Skin epidermis (tissue), 12 donors: ENCODE measurements at regions not wholly inside any gene's neighbourhood (a gene's known extent, or its start where the extent isn't known, plus 50 kb on each side); places are given as distances from the start of the nearest gene placed in this dataset.
"Not testable (repeated sequence)": the region's sequence is repeated elsewhere in the genome, so short reads cannot be mapped to it uniquely, and the experiment has no call there.

Experiments used
- H3K27ac ChIP-seq, 21 experiments: fragments of 200-600 bp; sonication (generic) in 11 of 21; one replicate each; pipeline ENCODE4 v1.5.0; 2020; ENCODE audit warnings: mild to moderate bottlenecking in 3 of 21, inconsistent platforms in 2 of 21, moderate library complexity in 2 of 21
- H3K4me3 ChIP-seq, 7 experiments: fragments of 200-600 bp; sonication (generic) in 2 of 7; one replicate each; pipeline ENCODE4 v1.5.0; 2020; ENCODE audit warnings: inconsistent platforms in 2 of 7, mild to moderate bottlenecking in 2 of 7, moderate library complexity in 1 of 7

DNA sequence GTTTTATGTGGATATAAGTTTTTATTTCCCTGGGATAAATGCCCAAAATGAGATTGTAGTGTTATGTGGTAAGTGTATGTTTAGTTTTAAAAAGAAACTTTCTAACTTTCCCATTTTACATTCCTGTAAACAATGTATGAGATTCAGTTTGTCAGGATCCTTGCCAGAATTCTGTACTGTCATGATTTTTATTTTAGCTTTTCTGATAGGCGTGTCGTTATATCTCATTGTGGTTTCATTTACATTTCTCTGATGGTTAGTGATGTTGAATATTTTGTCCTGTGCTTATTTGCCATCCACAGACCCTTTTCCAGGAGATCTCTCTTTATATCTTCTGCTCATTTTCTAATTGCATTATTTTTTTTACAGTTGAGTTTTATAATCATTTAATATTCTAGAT, 245.6 kb upstream of the CDH2 start:
- Histone ChIP-seq H3K4me3 (no peak overlapping the region), H3K27ac (no peak overlapping the region)

DNA sequence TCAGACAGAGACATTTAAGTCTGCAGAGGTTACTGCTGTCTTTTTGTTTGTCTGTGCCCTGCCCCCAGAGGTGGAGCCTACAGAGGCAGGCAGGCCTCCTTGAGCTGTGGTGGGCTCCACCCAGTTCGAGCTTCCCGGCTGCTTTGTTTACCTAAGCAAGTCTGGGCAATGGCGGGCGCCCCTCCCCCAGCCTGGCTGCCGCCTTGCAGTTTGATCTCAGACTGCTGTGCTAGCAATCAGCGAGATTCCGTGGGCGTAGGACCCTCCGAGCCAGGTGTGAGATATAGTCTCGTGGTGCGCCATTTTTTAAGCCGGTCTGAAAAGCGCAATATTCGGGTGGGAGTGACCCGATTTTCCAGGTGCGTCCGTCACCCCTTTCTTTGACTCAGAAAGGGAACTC, 245.0 kb upstream of the CDH2 start:
- not testable (repeated sequence) for H3K27ac ChIP-seq, H3K4me3 ChIP-seq

DNA sequence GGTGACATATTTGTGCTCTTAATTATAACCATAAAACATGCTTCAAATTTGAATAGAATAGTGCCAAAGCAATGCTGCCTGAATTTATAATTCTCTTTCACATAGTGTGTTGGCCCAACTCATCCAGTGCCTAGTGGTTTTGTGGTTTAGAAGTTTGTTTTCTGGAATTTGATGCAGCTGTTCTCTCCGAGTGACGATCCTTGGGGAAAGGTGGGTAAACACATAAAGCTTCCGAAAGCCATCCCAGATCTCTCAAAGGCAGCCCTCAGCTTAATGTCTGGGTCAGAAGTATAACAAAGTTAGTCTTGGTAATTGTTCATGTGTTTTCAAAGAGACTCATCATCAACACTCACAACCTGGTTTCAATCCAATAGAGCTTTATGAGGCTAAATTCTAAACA, 235.6 kb upstream of the CDH2 start:
- H3K27ac ChIP-seq, result no peak overlapping the region
- no peak overlapping the region for H3K4me3 ChIP-seq

DNA sequence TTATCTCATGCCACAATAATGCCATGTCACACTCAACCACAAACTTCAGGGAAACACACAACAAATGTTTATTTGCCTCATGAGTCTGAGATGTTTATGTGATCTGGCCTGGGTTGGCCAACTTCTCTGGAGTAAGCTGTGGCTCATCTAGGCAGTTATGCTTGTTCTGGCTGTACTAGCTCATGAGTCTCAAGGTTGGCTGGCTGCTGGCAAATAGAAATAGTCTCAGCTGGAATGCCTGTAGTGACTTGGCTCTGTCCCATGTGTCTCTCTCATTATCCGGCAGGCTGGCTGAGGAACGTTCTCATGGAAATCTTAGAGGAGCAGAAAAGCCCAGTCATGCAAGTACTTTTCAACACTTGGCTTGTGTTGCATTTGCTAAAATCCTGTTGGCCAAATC, 234.9 kb upstream of the CDH2 start:
- Histone ChIP-seq H3K4me3 (no peak overlapping the region), H3K27ac (no peak overlapping the region)

DNA sequence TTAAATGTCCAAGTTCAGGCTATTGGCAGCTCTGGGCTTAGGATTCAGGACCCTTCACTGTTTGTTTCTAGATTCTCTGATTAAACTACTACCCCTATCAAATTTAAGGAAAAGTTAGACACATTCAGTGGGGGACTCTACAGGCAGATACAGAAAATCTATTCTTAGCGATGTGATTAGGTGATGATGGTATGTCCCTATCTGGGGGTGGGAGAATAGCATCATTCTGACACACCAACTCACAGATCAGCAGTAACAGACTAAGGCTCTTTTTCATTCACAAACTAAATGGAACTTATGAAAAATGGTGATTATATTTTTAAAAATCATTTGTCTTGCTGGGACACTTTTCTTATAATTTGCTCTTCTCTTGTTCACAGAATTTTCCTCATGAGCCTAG, 232.9 kb upstream of the CDH2 start:
- H3K4me3 ChIP-seq, result no peak overlapping the region
- H3K27ac ChIP-seq, result no peak overlapping the region

DNA sequence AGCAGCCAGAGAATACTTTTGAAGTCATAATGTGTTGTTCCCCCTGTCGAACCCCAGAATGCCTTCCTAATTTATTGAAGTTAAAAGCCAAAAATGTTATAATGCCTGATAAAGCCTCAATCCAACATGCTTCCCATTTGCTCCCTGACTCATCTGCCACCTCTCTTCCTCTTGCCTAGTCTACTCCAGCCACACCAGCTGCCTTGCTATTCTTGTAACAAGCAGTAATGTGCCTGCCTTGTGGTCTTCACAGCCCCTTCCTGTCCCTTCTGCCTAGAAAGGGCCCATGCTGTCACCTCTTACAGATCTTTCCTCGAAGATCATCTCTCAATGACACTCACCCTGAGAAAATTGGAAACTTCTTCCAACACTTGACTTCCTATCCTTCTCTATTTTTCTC, 231.6 kb upstream of the CDH2 start:
- Histone ChIP-seq H3K27ac (no peak overlapping the region), H3K4me3 (no peak overlapping the region)

DNA sequence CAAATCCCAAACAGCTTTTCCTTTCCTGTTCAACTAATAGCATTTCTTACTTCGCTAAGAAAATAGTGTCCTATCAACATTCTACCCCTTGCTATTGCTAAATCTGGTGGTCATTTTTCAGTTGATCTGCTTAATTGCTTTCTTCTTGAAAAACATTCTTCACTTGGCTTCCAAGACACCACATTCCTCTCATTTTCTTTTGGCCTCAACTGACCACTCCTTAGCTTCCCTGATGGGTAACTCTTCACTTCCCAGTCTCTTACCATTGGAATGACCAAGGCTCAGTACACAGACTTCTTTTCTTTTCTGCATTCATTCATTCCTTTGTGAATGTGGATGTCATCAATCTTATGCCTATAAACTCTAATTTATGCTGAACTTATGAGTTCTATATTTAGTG, 230.8 kb upstream of the CDH2 start:
- H3K4me3 ChIP-seq, result no peak overlapping the region
- no peak overlapping the region for H3K27ac ChIP-seq

DNA sequence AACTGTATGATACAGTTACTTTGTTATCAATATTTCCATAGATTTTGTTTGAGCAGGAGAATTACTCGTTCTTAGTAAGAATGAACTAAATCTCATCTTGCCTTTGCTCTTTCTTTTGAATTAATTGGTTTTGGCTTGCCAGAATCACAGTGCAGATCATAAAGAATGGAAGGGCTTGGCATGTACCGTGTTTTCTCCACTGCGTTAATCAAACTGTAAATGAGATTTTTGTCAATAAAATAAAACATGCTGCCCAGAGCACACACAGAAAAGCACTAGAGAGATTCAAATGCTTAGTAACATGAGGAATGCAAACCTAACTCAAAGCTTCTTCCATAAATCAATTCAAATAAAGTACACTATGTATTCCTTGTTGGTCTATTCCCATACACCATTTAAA, 229.6 kb upstream of the CDH2 start:
- H3K27ac ChIP-seq, result no peak overlapping the region
- no peak overlapping the region for H3K4me3 ChIP-seq

DNA sequence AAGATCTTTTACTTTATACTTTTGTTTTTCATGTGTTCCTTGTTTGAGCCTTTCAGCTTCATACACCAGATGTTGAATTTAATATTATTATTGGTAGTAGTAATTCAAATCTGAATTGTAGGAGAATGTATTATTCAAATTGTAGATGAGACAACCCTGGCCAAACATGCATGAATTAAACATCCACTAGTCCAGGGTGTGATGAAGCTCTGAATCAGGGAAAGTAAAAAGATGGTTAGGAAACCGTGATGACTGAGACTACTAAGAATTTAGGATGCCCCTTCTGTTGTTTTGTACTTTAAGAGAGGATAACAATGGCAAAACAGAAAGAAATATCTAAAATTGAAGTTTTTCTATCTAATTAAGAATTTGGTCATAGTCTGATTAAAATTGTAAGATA, 227.8 kb upstream of the CDH2 start:
- no peak overlapping the region for H3K4me3 ChIP-seq
- H3K27ac ChIP-seq, result no peak overlapping the region

DNA sequence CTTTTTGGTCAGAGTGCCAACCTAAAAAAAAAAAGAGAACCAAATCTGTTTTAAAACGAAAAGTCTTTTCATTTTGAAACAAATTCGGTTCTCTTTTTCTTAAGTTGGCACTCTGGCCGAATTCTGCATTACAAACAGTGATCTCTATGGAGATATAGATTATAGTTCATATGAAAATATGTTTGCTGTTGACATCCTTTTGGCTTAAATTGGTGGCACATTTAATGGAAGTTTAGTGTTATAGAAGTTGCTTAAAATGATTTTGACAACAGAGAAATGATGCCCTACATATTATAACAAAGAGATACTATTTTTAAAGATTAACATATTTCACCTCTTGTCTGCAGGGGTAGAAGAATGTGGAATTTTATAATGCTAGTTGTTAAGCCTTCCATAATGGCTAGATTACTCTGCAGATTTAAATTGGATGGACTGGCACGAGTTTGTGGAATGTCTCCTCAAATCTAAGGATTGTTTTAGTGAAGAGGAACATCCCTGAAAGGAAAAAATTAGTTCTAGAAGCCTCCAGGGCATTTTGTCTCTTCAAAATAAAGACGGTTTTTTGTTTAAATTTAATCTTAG, 222.9 kb upstream of the CDH2 start:
- Histone ChIP-seq H3K4me3 (no peak overlapping the region), H3K27ac (no peak overlapping the region)

DNA sequence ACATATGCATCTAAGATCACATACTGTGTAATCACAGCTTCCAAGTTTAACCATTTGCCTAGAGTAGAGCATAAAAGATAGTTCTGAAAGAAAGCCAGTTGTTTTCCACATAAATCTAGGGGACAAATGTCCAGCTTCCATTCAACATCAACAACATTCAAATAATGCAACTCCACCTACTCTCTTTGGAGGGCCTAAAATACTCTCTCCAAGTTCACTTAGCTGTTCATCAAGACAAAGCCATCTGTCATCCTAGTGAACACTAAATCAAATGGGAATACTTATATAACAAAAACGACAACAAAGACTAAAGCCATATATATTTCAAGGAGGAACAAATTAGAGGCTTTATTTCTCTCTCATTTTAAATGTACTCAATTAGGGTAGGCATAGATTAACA, 221.5 kb upstream of the CDH2 start:
- Histone ChIP-seq H3K27ac (no peak overlapping the region), H3K4me3 (no peak overlapping the region)

DNA sequence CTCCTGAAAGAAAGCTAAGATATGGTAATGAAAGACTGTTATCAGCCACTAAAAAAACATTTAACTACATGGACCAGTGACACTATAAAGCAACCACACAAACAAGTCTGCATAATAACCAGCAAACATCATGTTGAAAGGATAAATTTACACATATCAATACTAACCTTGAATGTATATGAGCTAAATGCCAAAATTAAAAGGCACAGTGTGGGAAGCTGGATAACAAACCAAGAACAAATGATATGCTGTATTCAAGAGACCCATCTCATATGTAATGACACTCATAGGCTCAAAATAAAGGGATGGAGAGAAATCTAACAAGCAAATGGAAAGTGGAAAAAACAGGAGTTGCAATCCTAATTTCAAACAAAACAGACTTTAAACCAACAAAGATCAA, 213.1 kb upstream of the CDH2 start:
- Histone ChIP-seq H3K27ac (no peak overlapping the region), H3K4me3 (no peak overlapping the region)

DNA sequence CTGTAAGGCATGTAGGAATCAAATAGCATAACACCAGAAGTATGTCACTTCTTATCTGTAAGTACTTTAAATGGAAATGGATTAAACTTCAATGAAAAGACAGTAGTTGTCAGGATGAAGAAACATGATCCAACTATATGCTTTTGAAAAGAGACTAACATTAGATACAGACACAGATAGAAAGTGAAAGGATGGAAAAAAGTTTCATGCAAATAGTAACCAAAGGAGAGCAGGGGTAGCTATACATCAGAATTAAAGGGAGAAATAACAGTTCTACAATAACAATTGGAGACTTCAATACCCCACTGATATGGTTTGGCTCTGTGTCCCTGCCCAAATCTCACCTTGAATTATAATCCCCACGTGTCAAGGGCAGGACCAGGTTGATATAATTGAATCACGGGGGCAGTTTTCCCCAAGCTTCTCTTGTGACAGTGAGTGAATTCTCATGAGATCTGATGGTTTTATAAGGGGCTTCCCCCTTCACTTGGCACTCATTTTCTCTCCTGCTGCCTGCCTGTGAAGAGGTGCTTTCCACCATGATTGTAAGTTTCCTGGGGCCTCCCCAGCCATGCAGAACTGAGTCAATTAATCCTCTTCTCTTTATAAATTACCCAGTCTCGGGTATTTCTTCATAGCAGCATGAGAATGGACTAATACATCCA, 205.4 kb upstream of the CDH2 start:
- Histone ChIP-seq H3K4me3 (no peak overlapping the region), H3K27ac (no peak overlapping the region)

DNA sequence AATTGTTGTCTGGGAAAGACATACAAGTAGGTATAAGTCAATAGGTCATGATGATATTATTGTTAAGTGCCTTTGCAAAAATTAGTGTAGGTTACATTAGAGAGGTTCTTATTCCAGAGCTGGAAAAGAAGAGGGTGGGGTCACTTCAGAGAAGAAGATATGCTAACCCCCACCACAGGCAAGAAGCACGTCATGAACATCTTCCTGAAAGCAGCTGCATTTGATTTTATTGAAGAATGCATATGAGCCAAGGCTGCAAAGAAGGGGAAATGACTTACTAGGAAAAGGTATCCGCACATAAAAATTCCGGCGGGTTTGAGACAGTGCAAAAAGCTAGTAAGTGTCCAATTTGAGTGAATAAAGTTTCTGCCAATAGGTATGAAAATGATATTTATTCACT, 195.3 kb upstream of the CDH2 start:
- Histone ChIP-seq H3K27ac (no peak overlapping the region), H3K4me3 (no peak overlapping the region)

DNA sequence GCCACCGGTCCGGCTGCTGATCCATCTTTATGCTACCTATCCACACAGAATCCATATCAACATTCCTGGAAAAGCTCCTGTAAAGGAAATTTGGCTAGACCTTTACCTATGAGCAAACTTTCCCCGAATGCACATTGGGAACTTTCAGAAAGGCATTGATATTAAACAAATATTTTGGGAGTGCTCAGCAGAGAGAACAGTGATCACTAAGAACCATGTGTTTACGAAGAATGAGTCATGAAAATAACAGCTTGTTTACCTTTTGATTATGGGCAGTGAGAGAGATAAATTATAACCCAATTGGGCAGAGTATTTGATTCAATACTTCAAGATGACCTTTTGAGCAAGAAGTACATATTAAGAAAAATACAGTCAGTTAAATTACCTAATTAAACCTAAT, 189.7 kb upstream of the CDH2 start:
- H3K27ac ChIP-seq, result no peak overlapping the region
- H3K4me3 ChIP-seq, result no peak overlapping the region

DNA sequence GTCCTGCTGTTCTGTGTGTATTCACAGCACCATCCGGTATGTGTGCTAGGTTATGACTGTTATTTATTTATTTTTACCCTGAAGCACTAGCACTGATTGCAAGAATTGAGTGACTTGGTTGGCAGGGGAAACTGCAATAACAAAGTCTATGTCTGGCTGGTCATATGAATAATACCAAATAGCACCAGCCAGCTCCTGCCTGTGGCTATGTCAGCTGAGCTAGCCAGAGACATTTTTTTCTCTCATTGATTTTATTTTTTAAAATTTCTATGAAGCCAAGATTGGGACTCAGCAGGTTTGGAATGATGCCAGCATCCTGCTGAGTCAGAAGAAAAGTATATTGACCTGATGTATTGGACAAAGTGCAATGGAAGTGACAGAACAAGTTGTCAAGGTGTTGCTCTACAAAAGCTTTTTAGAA, 188.5 kb upstream of the CDH2 start:
- Histone ChIP-seq H3K4me3 (no peak overlapping the region), H3K27ac (no peak overlapping the region)

DNA sequence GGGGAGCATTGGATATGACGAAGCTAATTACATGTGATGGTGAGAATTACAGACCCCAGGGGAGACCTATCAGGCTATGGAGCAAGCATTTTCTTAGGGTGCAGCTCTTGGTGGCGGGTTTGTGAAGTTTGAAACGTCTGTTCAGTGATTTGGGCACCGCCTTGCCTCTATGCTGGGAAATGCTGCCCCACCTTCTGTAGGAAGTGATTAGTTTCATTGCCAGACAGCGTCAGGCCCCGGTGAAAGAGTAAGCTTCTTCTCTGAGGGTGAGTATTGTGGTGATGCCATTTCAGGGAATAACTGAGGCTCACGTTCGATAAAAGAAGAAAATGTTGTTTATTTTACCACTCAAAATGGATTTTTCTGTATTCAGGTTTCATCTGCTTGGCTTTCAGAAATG, 186.2 kb upstream of the CDH2 start:
- no peak overlapping the region for H3K27ac ChIP-seq
- no peak overlapping the region for H3K4me3 ChIP-seq

DNA sequence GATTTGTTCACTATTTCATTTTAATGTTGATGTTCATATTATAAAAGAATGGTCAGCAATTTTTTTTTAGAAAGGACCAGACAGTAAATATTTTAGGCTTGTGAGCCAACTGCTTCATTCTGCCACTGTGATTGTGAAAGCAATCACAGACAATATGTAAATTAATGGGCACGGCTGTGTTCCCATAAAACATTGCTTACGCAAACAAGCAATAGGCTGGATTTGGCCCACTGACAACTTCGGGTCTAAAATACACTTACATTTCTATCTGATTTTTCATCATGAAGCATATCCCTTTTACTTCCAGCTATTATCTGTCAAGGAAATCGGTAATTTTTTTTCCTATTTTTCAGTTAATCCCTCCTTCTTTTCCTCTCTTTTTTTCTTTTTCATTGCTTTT, 182.2 kb upstream of the CDH2 start:
- Histone ChIP-seq H3K4me3 (no peak overlapping the region), H3K27ac (no peak overlapping the region)

DNA sequence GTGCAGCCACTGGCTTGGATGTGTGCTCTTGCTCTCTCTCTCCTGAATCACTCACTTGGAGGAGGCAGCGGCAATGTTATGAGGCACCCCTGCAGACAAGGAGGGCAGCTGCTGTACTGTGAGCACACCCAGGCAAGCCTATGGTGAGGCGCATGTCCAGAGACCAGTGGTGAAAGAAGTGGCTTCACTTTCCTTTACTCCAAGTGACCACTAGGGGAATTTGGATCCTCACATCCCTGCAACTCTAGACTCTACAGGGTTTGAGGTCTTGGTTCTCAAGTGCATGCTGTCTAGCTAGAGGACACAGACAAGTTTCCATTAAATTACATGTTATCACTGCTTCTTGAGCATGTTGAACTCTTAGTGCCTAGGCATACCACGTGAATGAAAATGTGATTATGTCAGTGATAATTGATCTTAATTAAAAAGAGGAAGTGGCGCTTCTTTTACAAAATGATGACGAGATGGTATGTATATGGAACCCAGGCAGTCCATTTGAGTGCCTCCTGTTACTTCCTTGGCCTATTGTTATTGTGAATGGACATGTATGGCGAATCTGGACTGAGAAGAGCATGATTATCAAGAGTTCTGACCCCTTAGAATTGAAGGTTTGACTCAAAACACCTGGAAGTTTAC, 181.0 kb upstream of the CDH2 start:
- no peak overlapping the region for H3K4me3 ChIP-seq
- H3K27ac ChIP-seq, result no peak overlapping the region

DNA sequence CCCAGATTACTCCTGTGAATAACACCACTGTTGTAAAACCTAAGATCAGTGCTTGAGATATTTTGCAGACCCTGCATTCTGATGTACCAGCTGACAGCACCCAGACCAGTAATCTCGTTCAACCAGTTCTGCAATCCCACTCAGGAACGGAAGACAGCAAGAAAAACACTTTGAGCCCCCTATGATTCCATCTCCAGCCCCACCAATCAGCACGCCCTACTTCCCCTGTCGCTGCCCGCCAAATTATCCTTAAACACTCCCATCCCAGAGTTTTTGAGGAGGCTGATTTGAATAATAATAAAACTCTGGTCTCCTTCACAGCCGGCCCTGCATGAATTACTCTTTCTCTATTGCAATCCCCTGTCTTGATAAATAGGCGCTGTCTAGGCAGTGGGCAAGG, 173.9 kb upstream of the CDH2 start:
- no peak overlapping the region for H3K27ac ChIP-seq
- H3K4me3 ChIP-seq, result no peak overlapping the region

DNA sequence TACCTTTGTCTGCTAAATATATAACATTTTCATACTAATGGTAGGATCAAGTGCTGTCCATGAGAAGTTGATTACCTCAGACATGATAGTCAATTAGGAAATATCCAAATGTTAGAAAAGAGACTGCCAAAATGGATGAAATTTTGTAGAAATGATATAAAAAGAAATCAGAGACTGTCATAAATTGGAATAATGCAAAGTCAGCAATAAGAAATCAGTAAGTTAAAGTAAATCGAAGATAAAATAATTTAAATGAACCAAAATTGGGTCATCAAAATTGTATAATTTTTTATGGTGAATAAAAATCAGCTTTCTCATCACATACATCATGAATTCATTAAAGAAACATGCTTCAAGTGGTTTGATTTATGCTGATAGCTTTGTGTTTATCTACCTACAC, 165.3 kb upstream of the CDH2 start:
- no peak overlapping the region for H3K4me3 ChIP-seq
- H3K27ac ChIP-seq, result no peak overlapping the region

DNA sequence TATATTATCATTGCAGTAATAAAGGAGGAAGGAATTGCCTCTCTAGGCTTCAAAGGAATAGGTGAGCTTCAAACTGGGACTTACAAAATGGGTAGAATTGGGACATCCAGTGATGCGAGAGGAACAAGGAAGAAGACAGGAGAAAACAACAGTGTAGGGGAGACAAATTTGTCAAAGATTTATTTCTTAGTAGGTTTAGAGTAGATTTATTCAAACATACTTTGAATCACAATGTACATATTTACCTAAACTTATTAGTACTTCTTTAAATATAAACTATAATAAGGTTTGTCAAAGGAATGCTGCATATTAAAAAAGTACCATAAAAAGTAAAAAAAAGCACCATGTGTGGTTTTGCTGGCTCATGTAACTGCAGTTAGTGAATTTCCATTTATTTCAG, 161.4 kb upstream of the CDH2 start:
- Histone ChIP-seq H3K27ac (no peak overlapping the region), H3K4me3 (no peak overlapping the region)
